Small intestine (tissue), 7 donors: ENCODE measurements at regions not wholly inside any gene's neighbourhood (a gene's known extent, or its start where the extent isn't known, plus 50 kb on each side); places are given as distances from the start of the nearest gene placed in this dataset.
A peak's percentile ranks its signal among the peaks of the same experiment; 100 is the strongest.

Experiments
- DNase-seq, 2 donors: peaks; one replicate each; pipeline versions ENCODE4 v3.0.0 to v3.0.0-alpha.2; 2013
- FAIRE-seq: peaks from 2 replicates; lab custom pipeline; 2012; peaks lifted over from hg19 to GRCh38; lab: Jason Lieb, UNC
- H3K27ac ChIP-seq, 3 donors: one replicate each; pipeline ENCODE4 v1.5.1; 2013; ENCODE audit warnings: low read length in 2 of 3, mild to moderate bottlenecking in 2 of 3, control low read depth in 1 of 3, inconsistent platforms in 1 of 3, low read depth in 1 of 3, moderate library complexity in 1 of 3
- H3K27me3 ChIP-seq, 3 donors: one replicate each; pipeline ENCODE4 v1.6.1; 2013; ENCODE audit warnings: low read length in 3 of 3, inconsistent platforms in 1 of 3; ENCODE audit not compliant: control insufficient read depth in 3 of 3, insufficient read depth in 3 of 3
- H3K36me3 ChIP-seq, 3 donors: one replicate each; pipeline ENCODE4 v1.6.1; 2013; ENCODE audit warnings: low read length in 3 of 3, inconsistent platforms in 1 of 3, low read depth in 1 of 3, mild to moderate bottlenecking in 1 of 3, moderate library complexity in 1 of 3; ENCODE audit not compliant: control insufficient read depth in 3 of 3, insufficient read depth in 2 of 3
- H3K4me1 ChIP-seq, 3 donors: one replicate each; pipeline ENCODE4 v1.6.1; 2013; ENCODE audit warnings: low read length in 2 of 3, inconsistent platforms in 1 of 3, low read depth in 1 of 3, mild to moderate bottlenecking in 1 of 3, moderate library complexity in 1 of 3; ENCODE audit not compliant: control insufficient read depth in 3 of 3, insufficient read depth in 2 of 3
- H3K4me3 ChIP-seq, 3 donors: one replicate each; pipeline ENCODE4 v1.5.1; 2013; ENCODE audit warnings: low read length in 3 of 3, control low read depth in 1 of 3, inconsistent platforms in 1 of 3, low read depth in 1 of 3, mild to moderate bottlenecking in 1 of 3, moderate library complexity in 1 of 3
- H3K9me3 ChIP-seq, 2 donors: one replicate each; pipeline ENCODE4 v1.6.1; 2013; ENCODE audit warnings: low read depth in 1 of 2, low read length in 1 of 2; ENCODE audit not compliant: control insufficient read depth in 2 of 2, insufficient read depth in 1 of 2
- WGBS, 3 donors: extraction: QIAGEN DNeasy Blood & Tissue Kit; methylation state at CpG; one replicate each; pipeline ENCODE4 v1.1.7; 2013; 5-methylcytosine and 5-hydroxymethylcytosine counted together
- donor health status: healthy with polysubstance abuse.
- donor health status: control.
- donor health status: control.
- donor health status: Bipolar disorder and iron deficiency.
- donor health status: healthy.

DNA sequence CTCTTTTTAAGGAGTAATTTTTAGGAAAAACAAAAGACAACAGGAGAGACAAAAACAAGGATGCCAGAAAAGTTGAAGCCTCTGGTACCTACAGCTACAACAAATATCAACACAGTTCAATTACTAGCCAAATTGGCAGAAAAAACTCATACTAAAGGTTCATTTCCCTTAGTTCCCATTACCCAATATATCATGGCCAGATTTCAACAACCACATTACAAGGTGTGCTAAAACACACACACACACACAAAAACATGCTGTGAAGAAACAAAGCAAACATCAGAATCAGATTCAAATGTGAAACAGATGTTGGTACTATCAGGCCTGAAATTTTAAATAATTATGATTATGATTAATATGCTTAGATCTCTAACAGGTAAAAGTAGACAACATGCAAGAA, 272.7 kb upstream of the CLEC14A start:
- H3K9me3 ChIP-seq: no peaks in the 10 kb centered on the region
- no peak overlapping the region for H3K4me3 ChIP-seq
- no peaks in the 10 kb centered on the region for H3K36me3 ChIP-seq
- no peaks in the 10 kb centered on the region for H3K27me3 ChIP-seq
- DNase-seq (no peak), FAIRE-seq (no peak)
- H3K4me1 ChIP-seq: no peaks in the 10 kb centered on the region
- H3K27ac ChIP-seq: no peak overlapping the region

DNA sequence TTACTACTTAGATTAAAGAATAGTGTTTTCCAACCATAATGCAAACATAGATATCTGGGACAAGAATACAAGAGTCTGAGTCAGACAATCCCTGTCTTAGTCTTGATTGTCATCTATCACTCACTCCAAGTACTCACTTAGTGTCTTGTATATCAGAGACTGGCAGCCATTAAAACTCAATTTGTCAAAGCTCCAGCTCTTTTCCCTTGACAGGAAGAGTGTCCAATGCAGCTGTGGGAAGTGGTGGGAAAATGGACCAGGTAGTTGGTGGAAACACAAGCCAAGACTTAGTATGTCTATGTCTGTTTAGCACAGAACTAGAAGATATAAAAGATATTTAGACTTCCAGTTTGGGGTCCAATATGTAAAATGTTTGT, 271.6 kb upstream of the CLEC14A start:
- Histone ChIP-seq H3K4me1 (no peaks in the 10 kb centered on the region), H3K4me3 (no peak overlapping the region), H3K27ac (no peak overlapping the region), H3K9me3 (no peaks in the 10 kb centered on the region), H3K27me3 (no peaks in the 10 kb centered on the region), H3K36me3 (no peaks in the 10 kb centered on the region)
- FAIRE-seq (no peak), DNase-seq (no peak)

DNA sequence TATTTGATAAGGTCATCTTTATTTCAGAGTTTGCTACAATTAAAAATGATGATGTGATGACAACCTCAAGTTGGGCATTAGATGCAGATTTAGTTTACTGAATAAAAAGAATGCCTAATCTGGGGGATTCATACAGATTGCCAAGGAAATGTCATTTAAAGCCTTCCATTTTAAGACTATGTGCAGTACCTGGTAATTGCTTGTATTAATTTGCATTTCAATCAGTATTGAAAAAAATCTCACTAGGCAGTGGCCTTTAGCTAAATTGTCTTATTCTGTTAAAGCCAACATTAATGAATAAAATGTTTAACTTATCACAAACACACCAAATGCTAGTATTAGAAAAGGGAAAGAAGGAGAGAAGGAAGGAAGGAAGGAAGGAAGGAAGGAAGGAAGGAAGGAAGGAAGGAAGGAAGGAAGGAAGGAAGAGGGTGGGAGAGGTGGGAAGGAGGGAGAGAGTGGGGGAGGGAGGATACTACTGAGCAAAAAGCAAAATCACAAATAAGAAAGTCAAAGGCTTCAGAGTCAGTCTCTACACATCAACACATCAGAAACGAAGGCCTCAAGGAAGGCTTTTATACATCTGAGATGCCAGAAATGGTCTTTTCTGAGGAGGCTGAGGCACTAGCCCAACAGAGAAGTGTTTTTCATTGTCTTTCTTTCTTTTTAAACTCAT, 271.1 kb upstream of the CLEC14A start:
- no peak for DNase-seq
- 60 to 76% (median 76%) methylated on average over 1 of the region's 1 CpG for WGBS, 3 donors
- no peaks in the 10 kb centered on the region for H3K4me1 ChIP-seq
- no peak overlapping the region for H3K4me3 ChIP-seq
- no peaks in the 10 kb centered on the region for H3K36me3 ChIP-seq
- no peaks in the 10 kb centered on the region for H3K27me3 ChIP-seq
- no peaks in the 10 kb centered on the region for H3K9me3 ChIP-seq
- no peak for FAIRE-seq
- no peak overlapping the region for H3K27ac ChIP-seq

DNA sequence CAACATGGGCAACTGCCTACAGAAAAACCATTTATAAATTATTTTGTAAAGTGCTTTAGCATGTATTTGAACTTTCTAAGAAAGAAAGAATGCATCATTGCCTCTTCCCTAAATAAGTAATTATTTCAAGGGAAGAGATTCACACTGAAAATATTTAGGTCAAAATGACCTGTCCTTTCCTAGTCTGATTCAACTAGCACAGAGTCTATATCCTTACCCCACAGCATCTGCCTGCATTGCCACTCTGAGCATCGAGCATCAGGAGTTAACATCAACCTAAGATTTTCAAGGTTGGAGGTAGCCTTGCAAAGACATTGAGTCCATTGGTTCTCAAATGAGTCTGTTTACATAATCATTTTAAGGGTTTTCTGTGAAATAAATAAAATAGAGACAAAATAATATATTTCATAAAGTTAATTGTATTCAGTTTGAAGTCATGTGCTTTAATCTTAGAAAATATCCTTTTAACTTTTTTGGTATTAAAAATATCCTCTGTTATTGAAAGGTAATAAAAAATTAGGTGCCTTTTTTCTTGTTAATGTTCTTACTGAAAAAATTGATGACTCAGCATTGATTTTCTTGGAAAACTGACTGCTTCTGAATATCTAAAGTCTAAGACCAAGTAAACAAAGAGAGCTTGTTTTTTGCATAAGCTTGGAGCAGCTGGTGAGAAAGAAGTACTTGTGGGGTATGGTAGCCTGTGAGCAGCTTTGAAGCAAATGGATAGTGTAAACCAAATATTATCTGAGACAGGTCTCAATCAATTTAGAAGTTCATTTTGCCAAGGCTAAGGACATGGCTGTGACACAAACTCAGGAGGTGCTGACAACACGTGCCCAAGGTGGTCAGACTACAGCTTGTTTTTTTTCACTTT, 269.0 kb upstream of the CLEC14A start:
- H3K4me3 ChIP-seq: no peak overlapping the region
- FAIRE-seq: peak; percentile 30
- no peak for DNase-seq
- no peaks in the 10 kb centered on the region for H3K9me3 ChIP-seq
- H3K36me3 ChIP-seq: no peaks in the 10 kb centered on the region
- H3K27me3 ChIP-seq: no peaks in the 10 kb centered on the region
- no peaks in the 10 kb centered on the region for H3K4me1 ChIP-seq
- WGBS, 3 donors: 48 to 66% (median 58%) methylated on average over 2 of the region's 2 CpGs
- no peak overlapping the region for H3K27ac ChIP-seq

DNA sequence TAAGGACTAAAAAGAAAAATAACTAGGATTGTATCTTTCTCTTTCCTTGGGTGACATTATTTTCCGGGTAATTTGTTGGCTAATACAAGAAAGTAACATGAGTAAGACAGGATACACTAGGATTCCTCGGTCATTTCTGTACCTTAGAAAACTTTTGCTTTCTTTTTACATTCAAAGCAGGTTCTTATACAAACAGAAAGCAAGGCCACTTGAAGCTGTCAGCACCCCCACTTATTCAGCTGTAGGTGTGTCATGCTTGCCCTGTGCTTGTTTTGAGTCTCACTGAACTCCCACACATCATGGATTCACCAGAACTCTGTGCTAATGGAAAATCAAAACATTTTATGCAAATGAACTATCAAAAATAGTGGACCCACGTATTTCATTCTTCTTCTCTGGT, 266.8 kb upstream of the CLEC14A start:
- H3K27ac ChIP-seq: no peak overlapping the region
- no peak overlapping the region for H3K4me3 ChIP-seq
- H3K27me3 ChIP-seq: no peaks in the 10 kb centered on the region
- WGBS, 3 donors: 36 to 76% (median 44%) methylated on average over 3 of the region's 3 CpGs
- FAIRE-seq: no peak
- H3K36me3 ChIP-seq: no peaks in the 10 kb centered on the region
- H3K9me3 ChIP-seq: no peaks in the 10 kb centered on the region
- no peaks in the 10 kb centered on the region for H3K4me1 ChIP-seq
- DNase-seq: no peak

DNA sequence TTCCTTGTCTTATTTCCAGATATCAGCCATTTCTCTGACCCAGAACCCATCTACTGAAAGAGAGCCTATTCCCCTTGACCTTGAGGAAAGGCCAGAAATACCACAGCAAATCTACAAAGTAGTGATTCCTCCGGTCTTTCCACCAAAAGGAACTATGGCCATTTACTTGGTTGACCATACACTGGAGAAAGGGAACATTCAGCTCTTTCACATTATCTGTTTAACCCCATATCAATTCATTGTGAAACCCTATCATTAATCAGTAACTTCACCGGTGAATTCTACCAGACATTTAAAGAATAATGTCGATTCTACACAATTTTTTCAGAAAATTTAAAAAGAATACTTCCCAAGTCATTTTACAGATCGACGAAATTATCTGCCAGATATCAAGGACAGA, 265.7 kb upstream of the CLEC14A start:
- Histone ChIP-seq H3K27me3 (no peaks in the 10 kb centered on the region), H3K36me3 (no peaks in the 10 kb centered on the region), H3K4me3 (no peak overlapping the region), H3K9me3 (no peaks in the 10 kb centered on the region), H3K27ac (no peak overlapping the region), H3K4me1 (no peaks in the 10 kb centered on the region)
- no peak for FAIRE-seq
- WGBS, 3 donors: 87 to 89% (median 88%) methylated on average over 5 of the region's 5 CpGs
- DNase-seq: no peak

DNA sequence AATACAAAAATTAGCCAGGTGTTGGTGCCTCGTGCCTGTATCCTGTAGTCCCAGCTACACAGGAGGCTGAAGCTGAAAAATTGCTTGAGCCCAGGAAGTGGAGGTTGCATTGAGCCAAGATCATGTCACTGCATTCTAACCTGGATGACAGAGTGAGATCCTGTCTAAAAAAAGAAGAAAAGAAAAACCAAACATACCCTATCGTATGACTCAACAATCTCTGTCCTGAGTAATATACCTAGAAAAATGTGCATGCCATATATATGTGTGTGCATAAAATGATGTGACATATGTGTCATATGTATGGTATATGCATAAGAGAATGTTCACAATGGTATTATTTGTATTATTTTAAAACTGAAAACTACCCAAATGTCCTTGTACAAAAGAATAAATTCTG, 261.5 kb upstream of the CLEC14A start:
- Histone ChIP-seq H3K9me3 (no peaks in the 10 kb centered on the region), H3K27ac (no peak overlapping the region), H3K4me1 (no peaks in the 10 kb centered on the region), H3K4me3 (no peak overlapping the region), H3K36me3 (no peaks in the 10 kb centered on the region), H3K27me3 (no peaks in the 10 kb centered on the region)
- whole genome bisulfite sequencing, 3 donors: 74 to 84% (median 76%) methylated on average over 2 of the region's 2 CpGs
- DNase-seq (no peak), FAIRE-seq (no peak)

DNA sequence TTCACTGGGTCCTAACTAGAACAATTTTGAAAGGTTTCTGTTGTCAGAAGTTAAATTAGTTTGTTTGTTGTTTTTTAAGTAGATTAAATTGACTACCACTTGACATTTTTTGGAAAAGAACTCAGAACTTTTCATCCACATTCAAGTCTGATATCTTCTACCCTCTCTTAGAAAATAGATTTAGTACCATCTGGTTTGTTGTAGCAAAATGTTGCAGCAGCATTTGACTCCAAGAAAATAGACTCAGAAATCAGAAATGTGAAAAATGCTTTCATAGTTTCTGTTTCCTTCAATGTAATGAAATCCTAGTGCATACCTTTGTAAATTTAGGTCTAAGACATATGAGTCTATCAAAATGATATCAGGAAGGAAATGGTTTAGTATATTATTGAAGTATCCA, 256.3 kb upstream of the CLEC14A start:
- no peak for DNase-seq
- Histone ChIP-seq H3K27ac (no peak overlapping the region), H3K27me3 (no peaks in the 10 kb centered on the region), H3K36me3 (no peaks in the 10 kb centered on the region), H3K4me3 (no peak overlapping the region), H3K9me3 (no peaks in the 10 kb centered on the region), H3K4me1 (no peaks in the 10 kb centered on the region)
- no peak for FAIRE-seq

DNA sequence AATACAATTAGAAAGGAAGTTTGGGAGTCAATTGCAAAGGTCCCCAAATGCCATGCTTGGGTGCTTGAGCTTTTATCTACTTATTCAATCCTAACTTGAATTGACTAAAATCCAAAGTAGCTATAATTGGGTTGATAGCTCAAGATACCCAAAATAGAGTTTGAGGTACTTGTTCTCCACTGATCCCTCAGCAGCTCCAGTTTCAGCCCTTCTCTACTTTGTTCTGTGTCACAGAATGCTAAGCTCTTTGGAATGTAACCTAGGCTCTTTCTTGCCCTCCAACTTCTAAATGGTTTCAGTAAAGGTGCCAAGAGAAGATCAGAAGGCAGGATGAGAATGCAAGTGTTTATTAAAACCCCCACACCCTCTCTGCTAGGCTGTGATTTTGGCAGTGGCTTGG, 251.4 kb upstream of the CLEC14A start:
- Histone ChIP-seq H3K27ac (no peak overlapping the region), H3K4me1 (no peaks in the 10 kb centered on the region), H3K27me3 (no peaks in the 10 kb centered on the region), H3K4me3 (no peak overlapping the region), H3K36me3 (no peaks in the 10 kb centered on the region), H3K9me3 (no peaks in the 10 kb centered on the region)
- DNase-seq (no peak), FAIRE-seq (no peak)
